Umbilical cord (tissue), 1 donor: ENCODE measurements at regions not wholly inside any gene's neighbourhood (a gene's known extent, or its start where the extent isn't known, plus 50 kb on each side); places are given as distances from the start of the nearest gene placed in this dataset.
A peak's percentile ranks its signal among the peaks of the same experiment; 100 is the strongest.

Experiments
- DNase-seq: peaks from one replicate; pipeline ENCODE4 v3.0.0-alpha.2; 2015; ENCODE audit warnings: low spot score

GRCh38 chr10:124305131-124305530, 113.6 kb downstream of the OAT start:
- peak; percentile 56 for DNase-seq

- no peak for DNase-seq
These were observed 114.9 kb downstream of the OAT start for GRCh38 chr10:124303662-124304418.

GRCh38 chr10:124302951-124303505, 115.7 kb downstream of the OAT start:
- DNase-seq = no peak

- DNase-seq = no peak
These were observed 117.0 kb downstream of the OAT start for GRCh38 chr10:124301736-124302135.

GRCh38 chr10:124300735-124301134, 118.0 kb downstream of the OAT start:
- DNase-seq = no peak

GRCh38 chr10:124300224-124300623, 118.5 kb downstream of the OAT start:
- DNase-seq = no peak

- no peak for DNase-seq
These were observed 119.0 kb downstream of the OAT start for GRCh38 chr10:124299696-124300095.

- no peak for DNase-seq
These were observed 119.8 kb downstream of the OAT start for GRCh38 chr10:124298891-124299290.

- no peak for DNase-seq
These were observed 121.6 kb downstream of the OAT start for GRCh38 chr10:124296813-124297788.

GRCh38 chr10:124296121-124296812, 122.5 kb downstream of the OAT start:
- DNase-seq = peak; percentile 18

- DNase-seq = no peak
These were observed 123.6 kb downstream of the OAT start for GRCh38 chr10:124294811-124295770.

GRCh38 chr10:124293616-124294449, 124.9 kb downstream of the OAT start:
- DNase-seq = no peak

GRCh38 chr10:124292911-124293615, 125.7 kb downstream of the OAT start:
- peak; percentile 23 for DNase-seq

- no peak for DNase-seq
These were observed 127.6 kb downstream of the OAT start for GRCh38 chr10:124291001-124291701.

- DNase-seq = peak; percentile 12
These were observed 128.6 kb downstream of the OAT start for GRCh38 chr10:124289851-124290795.

GRCh38 chr10:124288928-124289850, 129.5 kb downstream of the OAT start:
- no peak for DNase-seq
